Right lobe of liver (tissue), 6 donors: ENCODE measurements at regions not wholly inside any gene's neighbourhood (a gene's known extent, or its start where the extent isn't known, plus 50 kb on each side); places are given as distances from the start of the nearest gene placed in this dataset.
A peak's percentile ranks its signal among the peaks of the same experiment; 100 is the strongest.

Experiments used
- ATAC-seq, 4 donors: fragments of 200-7000 bp; cut with Tn5 transposase; one replicate each; pipeline ENCODE4 v1.9.1; 2020; ENCODE audit warnings: mild to moderate bottlenecking in 4 of 4, moderate library complexity in 4 of 4
- DNase-seq, 3 donors: peaks; one replicate each; pipeline ENCODE4 v3.0.0-alpha.2; 2020
- H3K27ac ChIP-seq, 3 donors: fragments of 200-600 bp; one replicate each; pipeline ENCODE4 v1.8.0; 2022
- H3K27me3 ChIP-seq, 2 donors: fragments of 200-600 bp; one replicate each; pipeline ENCODE4 v1.8.0; 2022
- H3K36me3 ChIP-seq, 4 donors: fragments of 200-600 bp; sonication (generic) in 1 of 4; one replicate each; pipeline versions ENCODE4 v1.5.1 to v1.8.0; 2017 to 2022; ENCODE audit warnings: control low read depth in 1 of 4
- H3K4me1 ChIP-seq, 4 donors: fragments of 200-600 bp; sonication (generic) in 1 of 4; one replicate each; pipeline versions ENCODE4 v1.5.1 to v1.8.0; 2017 to 2022; ENCODE audit warnings: control low read depth in 1 of 4
- H3K4me3 ChIP-seq, 3 donors: fragments of 200-600 bp; one replicate each; pipeline ENCODE4 v1.8.0; 2022
- H3K9me3 ChIP-seq, 4 donors: fragments of 200-600 bp; sonication (generic) in 1 of 4; one replicate each; pipeline versions ENCODE4 v1.5.1 to v1.8.0; 2017 to 2022; ENCODE audit warnings: control low read depth in 1 of 4
- CTCF ChIP-seq, 4 donors: fragments of 200-600 bp in 3 of 4; fragments of 450-650 bp in 1 of 4; IDR thresholded peaks; one replicate each; pipeline versions ENCODE4 v1.5.1 to v1.8.0; 2016 to 2022; ENCODE audit warnings: antibody characterized with exemption in 4 of 4, mild to moderate bottlenecking in 2 of 4
- POLR2A ChIP-seq: fragments of 450-650 bp; IDR thresholded peaks from one replicate; pipeline ENCODE4 v1.6.1; 2017; ENCODE audit warnings: antibody characterized with exemption, mild to moderate bottlenecking
- WGBS: methylation state at CpG from one replicate; pipeline ENCODE4 v1.1.6; 2018; ENCODE audit warnings: low coverage, low lambda C conversion rate; ENCODE audit not compliant: insufficient coverage; ENCODE audit errors: missing lambda C conversion rate; 5-methylcytosine and 5-hydroxymethylcytosine counted together
- intact Hi-C, 2 donors: fragments of 100-400 bp; cut with DNase I; formaldehyde crosslinking; loops; one replicate each; pipeline versions ENCODE4 v1.11.2 to v1.14.1; 2022
- donor health status: DM: no; HTN: yes; CAD: no.
- donor health status: DM: no; HTN: no; CAD: no.
- donor health status: DM: no; HTN: no; CAD: no.
- donor health status: DM: no; HTN: yes; CAD: no.
- donor health status: DM: no; HTN: yes; CAD: no.

GRCh38 chr22:49446145-49446758 lies 381.4 kb downstream of the BRD1 start:
- WGBS: 39% methylated on average over 11 of the region's 18 CpGs
- no peak overlapping the region for H3K27ac ChIP-seq
- H3K9me3 ChIP-seq: no peaks in the 10 kb centered on the region
- no peak overlapping the region for H3K4me3 ChIP-seq
- intact Hi-C loops: no loop called here
- ATAC-seq: no peak
- TF ChIP-seq POLR2A: no peak
- no peak for TF ChIP-seq CTCF (IDR thresholded peaks at IDR 0.05)
- no peaks in the 10 kb centered on the region for H3K36me3 ChIP-seq
- H3K27me3 ChIP-seq: peaks cover 0 to 6% of the 10 kb centered on the region in 2 donors
- no peaks in the 10 kb centered on the region for H3K4me1 ChIP-seq
- DNase-seq: peak in 1 of 3 donors; percentile 11

GRCh38 chr22:49444781-49445180 lies 382.9 kb downstream of the BRD1 start:
- intact Hi-C loops: no loop called here
- no peak overlapping the region for H3K4me3 ChIP-seq
- no peaks in the 10 kb centered on the region for H3K36me3 ChIP-seq
- H3K9me3 ChIP-seq: no peaks in the 10 kb centered on the region
- H3K27me3 ChIP-seq: peaks cover 0 to 6% of the 10 kb centered on the region in 2 donors
- 44% methylated on average over 6 of the region's 14 CpGs for WGBS
- H3K27ac ChIP-seq: no peak overlapping the region
- TF ChIP-seq CTCF (IDR thresholded peaks at IDR 0.05) (no peak), POLR2A (no peak)
- ATAC-seq (no peak), DNase-seq (peak in 1 of 3 donors; percentile 13)
- no peaks in the 10 kb centered on the region for H3K4me1 ChIP-seq

GRCh38 chr22:49440931-49441330 lies 386.7 kb downstream of the BRD1 start:
- no peak for ATAC-seq
- intact Hi-C loops: no loop called here
- Histone ChIP-seq H3K27ac (no peak overlapping the region), H3K36me3 (no peaks in the 10 kb centered on the region), H3K9me3 (no peaks in the 10 kb centered on the region), H3K27me3 (no peaks in the 10 kb centered on the region), H3K4me3 (no peak overlapping the region), H3K4me1 (no peaks in the 10 kb centered on the region)
- DNase-seq: peak in 1 of 3 donors; percentile 25
- TF ChIP-seq POLR2A: no peak
- no peak for TF ChIP-seq CTCF (IDR thresholded peaks at IDR 0.05)
- WGBS: 74% methylated on average over 22 of the region's 23 CpGs

- DNase-seq (peak in 1 of 3 donors; percentile 25), ATAC-seq (no peak)
- Histone ChIP-seq H3K4me1 (no peaks in the 10 kb centered on the region), H3K27me3 (no peaks in the 10 kb centered on the region), H3K27ac (no peak overlapping the region), H3K9me3 (no peaks in the 10 kb centered on the region), H3K4me3 (no peak overlapping the region), H3K36me3 (no peaks in the 10 kb centered on the region)
- TF ChIP-seq POLR2A (no peak), CTCF (IDR thresholded peaks at IDR 0.05) (no peak)
- intact Hi-C loops: no loop called here
- WGBS: 74% methylated on average over 8 of the region's 10 CpGs
Measured at GRCh38 chr22:49439373-49439772, 388.3 kb downstream of the BRD1 start.

GRCh38 chr22:49437956-49438355 lies 389.7 kb downstream of the BRD1 start:
- TF ChIP-seq CTCF (IDR thresholded peaks at IDR 0.05) (no peak), POLR2A (no peak)
- no peak overlapping the region for H3K27ac ChIP-seq
- DNase-seq (peak in 1 of 3 donors; percentile 38), ATAC-seq (no peak)
- no peaks in the 10 kb centered on the region for H3K4me1 ChIP-seq
- H3K27me3 ChIP-seq: no peaks in the 10 kb centered on the region
- WGBS: 63% methylated on average over 4 of the region's 16 CpGs
- no peak overlapping the region for H3K4me3 ChIP-seq
- no peaks in the 10 kb centered on the region for H3K9me3 ChIP-seq
- intact Hi-C loops: no loop called here
- H3K36me3 ChIP-seq: no peaks in the 10 kb centered on the region
